PC-3 (cell line): ENCODE measurements at regions not wholly inside any gene's neighbourhood (a gene's known extent, or its start where the extent isn't known, plus 50 kb on each side); places are given as distances from the start of the nearest gene placed in this dataset.

ENCODE experiments used
- CTCF ChIP-seq: fragments of 300-600 bp; sonication (generic); conservative IDR thresholded peaks from 2 replicates; pipeline ENCODE4 v1.5.1; 2017; ENCODE audit warnings: antibody characterized with exemption, low read depth, mild to moderate bottlenecking, low read length
- EZH2 ChIP-seq: fragments of 300-600 bp; sonication (generic); IDR thresholded peaks from one replicate; pipeline ENCODE4 v1.6.1; 2017; ENCODE audit warnings: antibody characterized with exemption, mild to moderate bottlenecking, low read length; ENCODE audit not compliant: unreplicated experiment
- EZH2phosphoT487 ChIP-seq: fragments of 300-600 bp; sonication (generic); IDR thresholded peaks from 2 replicates; pipeline ENCODE4 v1.6.1; 2018; ENCODE audit warnings: mild to moderate bottlenecking, antibody characterized with exemption, low read length, borderline replicate concordance

- TF ChIP-seq CTCF, result 0 out of 2 replicates have a peak, but pooled peaks have one; percentile 23
- no peak for TF ChIP-seq EZH2
- TF ChIP-seq EZH2phosphoT487, result no peak
Observed at GRCh38 chr5:31029925-31030324, 163.6 kb upstream of the CDH6 start.
